GM12892 (cell line): ENCODE measurements at regions not wholly inside any gene's neighbourhood (a gene's known extent, or its start where the extent isn't known, plus 50 kb on each side); places are given as distances from the start of the nearest gene placed in this dataset.

Source experiments
- DNase-seq: peaks from one replicate; pipeline ENCODE4 v3.0.0; 2011; ENCODE audit not compliant: insufficient read length
- FAIRE-seq: peaks from 2 replicates; lab custom pipeline; 2011; peaks lifted over from hg19 to GRCh38; lab: Jason Lieb, UNC
- POLR2A ChIP-seq: IDR thresholded peaks from 2 replicates; pipeline ENCODE4 v1.6.1; 2011; ENCODE audit warnings: low read depth, low read length, control low read depth
- POLR2AphosphoS5 ChIP-seq: IDR thresholded peaks from 2 replicates; pipeline ENCODE4 v1.6.1; 2011; ENCODE audit warnings: low read depth, low read length, control low read depth
- TAF1 ChIP-seq: IDR thresholded peaks from 2 replicates; pipeline ENCODE4 v1.6.1; 2011; ENCODE audit warnings: low read depth, mild to moderate bottlenecking, control low read depth, low read length, borderline replicate concordance

- TF ChIP-seq POLR2AphosphoS5 (no peak), POLR2A (no peak), TAF1 (no peak)
- DNase-seq (no peak), FAIRE-seq (no peak)
These were observed 106.3 kb upstream of the THY1 start for GRCh38 chr11:119529063-119529845.

GRCh38 chr11:119525867-119526196 lies 102.9 kb upstream of the THY1 start:
- DNase-seq, result no peak
- no peak for FAIRE-seq
- TF ChIP-seq TAF1, result no peak
- TF ChIP-seq POLR2A, result no peak
- no peak for TF ChIP-seq POLR2AphosphoS5

GRCh38 chr11:119525180-119525866 lies 102.4 kb upstream of the THY1 start:
- FAIRE-seq, result peak; percentile 84

GRCh38 chr11:119523539-119524157 lies 100.7 kb upstream of the THY1 start:
- no peak for DNase-seq
- TF ChIP-seq TAF1 (no peak), POLR2A (no peak), POLR2AphosphoS5 (no peak)
- FAIRE-seq, result peak; percentile 58

More at GRCh38 chr11:119525180-119525866, 102.4 kb upstream of the THY1 start:
- no peak for DNase-seq
- no peak for TF ChIP-seq POLR2AphosphoS5
- TF ChIP-seq TAF1, result no peak
- no peak for TF ChIP-seq POLR2A

GRCh38 chr11:119522609-119523008 lies 99.6 kb upstream of the THY1 start:
- FAIRE-seq (no peak), DNase-seq (no peak)
- TF ChIP-seq POLR2A (no peak), TAF1 (no peak), POLR2AphosphoS5 (no peak)

GRCh38 chr11:119521551-119521950 lies 98.6 kb upstream of the THY1 start:
- TF ChIP-seq POLR2AphosphoS5 (no peak), TAF1 (no peak), POLR2A (no peak)
- FAIRE-seq (no peak), DNase-seq (no peak)

- no peak for DNase-seq
- TF ChIP-seq POLR2A (no peak), POLR2AphosphoS5 (no peak), TAF1 (no peak)
- FAIRE-seq, result no peak
These were observed 98.0 kb upstream of the THY1 start for GRCh38 chr11:119520966-119521365.

- no peak for FAIRE-seq
- TF ChIP-seq TAF1, result no peak
- DNase-seq, result no peak
These were observed 97.4 kb upstream of the THY1 start for GRCh38 chr11:119520400-119520799.

- DNase-seq (no peak), FAIRE-seq (no peak)
- TF ChIP-seq POLR2AphosphoS5, result no peak
- TF ChIP-seq POLR2A, result no peak
- no peak for TF ChIP-seq TAF1
These were observed 96.8 kb upstream of the THY1 start for GRCh38 chr11:119519796-119520195.

- no peak for TF ChIP-seq POLR2AphosphoS5
- TF ChIP-seq TAF1, result no peak
- no peak for TF ChIP-seq POLR2A
- DNase-seq, result no peak
- no peak for FAIRE-seq
These were observed 96.1 kb upstream of the THY1 start for GRCh38 chr11:119518746-119519730.

- DNase-seq (no peak), FAIRE-seq (no peak)
- TF ChIP-seq POLR2A, result no peak
- no peak for TF ChIP-seq TAF1
- no peak for TF ChIP-seq POLR2AphosphoS5
These were observed 92.9 kb upstream of the THY1 start for GRCh38 chr11:119515771-119516400.
